HepG2 (cell line): ENCODE measurements at regions not wholly inside any gene's neighbourhood (a gene's known extent, or its start where the extent isn't known, plus 50 kb on each side); places are given as distances from the start of the nearest gene placed in this dataset.

Experiments used
- ATAC-seq: fragments of 200-7000 bp; cut with Tn5 transposase; 3 replicates; pipeline ENCODE4 v1.9.1; 2020; ENCODE audit warnings: mild to moderate bottlenecking, moderate library complexity
- BruUV-seq: library from RNA; stranded (reverse); fragments of 400-500 nt; replicated peaks from 2 replicates; lab custom pipeline; 2021; lab: Mats Ljungman, UMichigan
- CTCF ChIA-PET: fragments of 300-600 bp; formaldehyde crosslinking; extraction: SDS; loops from one replicate; lab custom pipeline; 2021; ENCODE audit warnings: low total read pairs, inconsistent platforms, low intra/inter-chr PET ratio; lab: Yijun Ruan, JAX
- POLR2A ChIA-PET: fragments of 350-600 bp; sonication (Branson Sonifier 250); formaldehyde crosslinking; loops from one replicate; lab custom pipeline; 2020; ENCODE audit warnings: antibody characterized with exemption, inconsistent platforms; lab: Yijun Ruan, JAX
- DNase-seq: peaks from one replicate; pipeline ENCODE4 v3.0.0-alpha.2; 2015; ENCODE audit warnings: low spot score
- FAIRE-seq: peaks from 3 replicates; lab custom pipeline; 2011; peaks lifted over from hg19 to GRCh38; lab: Jason Lieb, UNC
- H2AFZ ChIP-seq: one replicate; pipeline ENCODE4 v1.6.1; 2011; ENCODE audit warnings: low read length, inconsistent platforms
- H3K27ac ChIP-seq: fragments of 300-600 bp; 3 replicates; pipeline ENCODE4 v1.8.0; 2011; ENCODE audit warnings: mixed run types, mild to moderate bottlenecking, mixed read lengths, low read length, inconsistent platforms; ENCODE audit not compliant: insufficient read depth; ENCODE audit errors: extremely low read length
- H3K27me3 ChIP-seq, 2 experiments: fragments of 200-600 bp in 1 of 2; 2 replicates in 1 of 2; 3 replicates in 1 of 2; pipeline versions ENCODE4 v1.6.0 to v1.8.0; 2011; ENCODE audit warnings: low read length in 2 of 2, mild to moderate bottlenecking in 2 of 2, moderate library complexity in 2 of 2, inconsistent platforms in 1 of 2; ENCODE audit not compliant: insufficient read depth in 2 of 2, control insufficient read depth in 1 of 2
- H3K36me3 ChIP-seq, 2 experiments: fragments of 200-600 bp in 1 of 2; replicated peaks in 1 of 2; 2 replicates in 1 of 2; 3 replicates in 1 of 2; pipeline versions ENCODE4 v1.5.1 to v1.8.0; 2011; ENCODE audit warnings: low read length in 2 of 2, inconsistent platforms in 1 of 2; ENCODE audit not compliant: insufficient read depth in 2 of 2, control insufficient read depth in 1 of 2
- H3K4me1 ChIP-seq: 2 replicates; pipeline ENCODE4 v1.5.1; 2012; ENCODE audit warnings: low read length, inconsistent platforms; ENCODE audit not compliant: insufficient read depth
- H3K4me2 ChIP-seq: 2 replicates; pipeline ENCODE4 v1.6.0; 2011; ENCODE audit warnings: low read depth, low read length, inconsistent platforms
- H3K4me3 ChIP-seq, 3 experiments: fragments of 200-600 bp in 1 of 3; sonication (generic), shearing (Covaris generic) in 1 of 3; replicated peaks in 1 of 3; 2 replicates each; pipeline ENCODE4 v1.5.1; 2011 to 2016; ENCODE audit warnings: low read length in 3 of 3, inconsistent platforms in 2 of 3, low read depth in 2 of 3, mild to moderate bottlenecking in 2 of 3, control low read depth in 1 of 3, mixed read lengths in 1 of 3; ENCODE audit not compliant: insufficient read depth in 1 of 3
- H3K79me2 ChIP-seq: one replicate; pipeline ENCODE4 v1.6.1; 2011; ENCODE audit warnings: low read length, inconsistent platforms; ENCODE audit not compliant: insufficient read depth
- H3K9ac ChIP-seq: 2 replicates; pipeline ENCODE4 v1.6.0; 2011; ENCODE audit warnings: mild to moderate bottlenecking, low read depth, low read length, inconsistent platforms; ENCODE audit not compliant: insufficient read depth
- H3K9me3 ChIP-seq: 2 replicates; pipeline ENCODE4 v1.5.1; 2012; ENCODE audit warnings: mild to moderate bottlenecking, low read length
- H4K20me1 ChIP-seq: 2 replicates; pipeline ENCODE4 v1.6.0; 2011; ENCODE audit warnings: inconsistent platforms, mild to moderate bottlenecking, low read length, moderate library complexity; ENCODE audit not compliant: insufficient read depth
- PAWR ChIP-seq: sonication (generic); formaldehyde crosslinking; IDR thresholded peaks from 2 replicates; pipeline ENCODE4 v1.4.0; 2020; ENCODE audit warnings: missing genetic modification reagents, mild to moderate bottlenecking, borderline replicate concordance
- POLR2G ChIP-seq: fragments of 200-400 bp; formaldehyde crosslinking; IDR thresholded peaks from 2 replicates; pipeline ENCODE4 v1.6.1; 2018; ENCODE audit warnings: mild to moderate bottlenecking, low read depth, low read length, moderate library complexity
- ZNF232 ChIP-seq: sonication (generic); formaldehyde crosslinking; IDR thresholded peaks from 2 replicates; pipeline ENCODE4 v1.4.0; 2020; ENCODE audit warnings: missing genetic modification reagents, borderline replicate concordance
- ZNF3 ChIP-seq: IDR thresholded peaks from 2 replicates; pipeline ENCODE4 v1.7.0; 2017; ENCODE audit warnings: inconsistent platforms
- ZNF382 ChIP-seq: sonication (generic); formaldehyde crosslinking; IDR thresholded peaks from 2 replicates; pipeline ENCODE4 v1.5.0; 2020; ENCODE audit warnings: missing genetic modification reagents, mild to moderate bottlenecking, borderline replicate concordance
- ZNF781 ChIP-seq: sonication (generic); formaldehyde crosslinking; IDR thresholded peaks from 2 replicates; pipeline ENCODE4 v1.5.1; 2020; ENCODE audit warnings: borderline replicate concordance, mild to moderate bottlenecking, missing genetic modification reagents; ENCODE audit errors: not compliant biosample characterization
- WGBS: methylation state at CpG from one replicate; pipeline ENCODE4 v1.1.6; 2017; ENCODE audit warnings: low lambda C conversion rate; 5-methylcytosine and 5-hydroxymethylcytosine counted together
- in situ Hi-C: cut with HindIII; loops from 2 replicates; pipeline ENCODE4 v1.10.0; 2017; ENCODE audit warnings: low pct_unique_long_range_greater_than_20kb; ENCODE audit not compliant: extremely low pct_ligation_motif_present
- intact Hi-C: fragments of 100-400 bp; cut with micrococcal nuclease; formaldehyde crosslinking; loops from one replicate; pipeline ENCODE4 v1.10.0; 2022; ENCODE audit not compliant: unreplicated experiment

DNA sequence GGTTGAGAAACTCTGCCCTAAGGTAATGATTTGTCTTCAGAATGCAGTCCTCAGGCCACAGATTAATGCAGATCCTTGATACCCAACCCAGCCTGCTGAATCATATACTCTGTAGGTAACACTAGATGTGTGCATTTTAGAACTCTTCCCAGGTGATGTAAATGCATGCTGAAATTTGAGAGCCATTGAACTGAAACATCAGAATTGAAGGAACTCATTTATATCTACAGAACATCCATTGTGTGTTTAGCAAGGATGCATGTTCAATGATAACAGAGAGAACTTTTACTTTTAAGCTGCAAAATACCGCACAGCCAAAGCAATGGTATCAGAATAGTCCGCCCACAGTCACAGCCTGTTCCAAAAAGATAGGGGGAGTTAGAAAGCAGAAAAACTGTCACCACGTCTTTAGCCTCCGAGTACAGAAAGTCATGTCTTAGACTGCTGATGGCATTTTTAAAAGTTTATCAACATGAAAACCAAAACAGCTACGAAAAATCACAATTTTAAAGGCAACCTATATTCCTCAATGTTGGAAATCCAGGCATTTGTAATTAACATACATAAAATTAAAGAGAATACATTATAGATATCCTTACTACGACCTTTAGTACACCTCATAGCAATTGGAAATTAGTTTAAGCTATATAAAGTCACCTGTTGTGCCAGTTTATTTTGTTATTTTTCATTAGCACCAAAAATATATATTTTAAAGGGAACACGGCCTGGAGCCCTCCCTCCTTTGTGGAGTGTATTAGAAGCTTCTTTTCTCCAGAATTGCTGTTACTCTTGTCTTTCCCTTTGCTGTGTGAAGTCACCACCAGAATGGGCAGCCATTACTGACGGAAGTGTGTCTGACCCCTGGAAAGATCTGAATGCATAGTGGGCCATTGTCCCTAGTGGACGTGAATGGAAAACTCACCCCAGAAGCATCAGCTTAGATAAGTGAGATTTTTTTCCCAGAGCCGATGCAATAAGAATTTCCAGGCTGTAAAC lies 65.8 kb upstream of the PRKAR2B start:
- 18% methylated on average over 10 of the region's 10 CpGs for WGBS
- Histone ChIP-seq H3K4me2 (no peak overlapping the region), H3K36me3 (no peaks in the 10 kb centered on the region), H3K27ac (no peak overlapping the region), H3K9ac (no peak overlapping the region), H3K27me3 (peaks cover 0 to 6% of the 10 kb centered on the region in 2 experiments; a peak in 1 of 5 replicates), H3K4me3 (no peak overlapping the region), H3K79me2 (no peaks in the 10 kb centered on the region), H2AFZ (no peak overlapping the region), H4K20me1 (no peaks in the 10 kb centered on the region), H3K4me1 (no peaks in the 10 kb centered on the region), H3K9me3 (no peaks in the 10 kb centered on the region)
- intact Hi-C loops (no loop called here), in situ Hi-C loops (no loop called here)
- peak; percentile 49; the same call in 2 of the 3 replicates for ATAC-seq
- no TSS peak for BruUV-seq
- FAIRE-seq: no peak
- CTCF ChIA-PET: no interaction called here
- POLR2A ChIA-PET: no interaction called here
- no peak for TF ChIP-seq ZNF781 (CRISPR knock-in tag)
- no peak for TF ChIP-seq POLR2G
- TF ChIP-seq ZNF3 (CRISPR knock-in tag): no peak
- TF ChIP-seq ZNF382 (CRISPR knock-in tag): no peak
- TF ChIP-seq PAWR: no peak
- DNase-seq: no peak

DNA sequence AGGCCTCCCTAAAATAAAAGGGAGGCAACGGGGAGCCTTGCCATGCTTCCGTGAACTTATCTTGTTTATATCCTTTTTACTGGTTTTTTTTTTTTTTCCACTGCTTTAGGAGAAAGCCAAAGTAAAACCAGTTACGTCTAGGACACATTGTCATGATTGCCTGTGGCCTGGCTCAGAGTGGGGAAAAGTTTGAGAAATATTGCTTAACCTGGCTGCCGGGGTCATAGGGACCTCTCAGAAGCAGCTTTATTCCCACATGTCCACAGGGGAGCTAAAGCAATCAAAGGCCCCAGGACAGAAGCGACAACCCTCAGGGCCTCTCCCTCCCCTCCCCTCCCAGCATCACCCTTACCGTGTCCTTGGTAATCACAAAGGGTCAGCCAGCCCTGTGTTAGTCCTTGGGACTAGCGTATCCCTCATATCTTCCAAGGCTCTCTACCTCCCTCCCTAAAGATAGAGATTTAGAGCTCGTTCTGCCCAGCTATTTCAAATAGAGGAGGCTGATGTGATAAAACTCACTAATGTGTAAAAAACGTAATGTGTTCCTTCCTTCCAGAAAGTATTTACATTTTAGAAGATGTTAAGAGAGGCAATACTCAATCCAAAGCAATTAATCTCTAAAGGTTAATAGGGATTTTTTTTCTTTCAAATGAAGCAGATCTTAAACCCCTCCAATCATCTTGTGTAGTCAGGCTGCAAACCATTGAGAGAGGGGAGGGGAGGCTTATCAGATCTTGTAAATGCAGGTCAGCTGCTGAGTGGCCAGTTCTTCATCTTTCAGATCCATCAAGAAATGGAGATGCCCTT lies 64.8 kb upstream of the PRKAR2B start:
- Histone ChIP-seq H3K4me2 (no peak overlapping the region), H2AFZ (no peak overlapping the region), H3K4me1 (no peaks in the 10 kb centered on the region), H3K27ac (no peak overlapping the region), H3K36me3 (no peaks in the 10 kb centered on the region), H3K79me2 (no peaks in the 10 kb centered on the region), H3K9ac (no peak overlapping the region), H3K4me3 (no peak overlapping the region), H3K27me3 (peaks cover 0 to 6% of the 10 kb centered on the region in 2 experiments; a peak in 1 of 5 replicates), H3K9me3 (no peaks in the 10 kb centered on the region), H4K20me1 (no peaks in the 10 kb centered on the region)
- ChIA-PET CTCF (no interaction called here), POLR2A (no interaction called here)
- intact Hi-C loops (no loop called here), in situ Hi-C loops (no loop called here)
- BruUV-seq: no TSS peak
- DNase-seq: no peak
- no peak for FAIRE-seq
- no peak for TF ChIP-seq ZNF232 (CRISPR knock-in tag)
- WGBS: 3% methylated on average over 9 of the region's 9 CpGs
- no peak for ATAC-seq
